ENCODE measurements at regions not wholly inside any gene's neighbourhood (a gene's known extent, or its start where the extent isn't known, plus 50 kb on each side); places are given as distances from the start of the nearest gene placed in this dataset.

DNA sequence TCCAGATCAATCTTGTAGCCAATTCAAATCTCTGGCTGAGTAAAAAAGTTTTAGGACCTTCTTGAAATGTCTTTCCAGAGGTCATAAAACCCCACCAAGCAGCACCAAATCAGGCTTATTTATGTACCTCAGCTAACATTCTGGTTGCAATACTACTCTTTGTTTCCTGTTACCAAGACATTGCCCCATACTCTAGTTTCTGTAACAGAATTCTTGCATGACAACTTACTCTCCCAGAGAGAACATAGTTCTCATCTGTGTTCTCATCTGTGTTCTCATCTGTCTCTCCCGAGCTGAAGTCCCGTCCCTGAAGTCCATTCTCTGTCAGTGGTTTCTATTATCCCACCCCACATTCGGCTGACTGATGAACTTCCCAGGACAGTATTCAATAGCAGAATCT, 1285.1 kb downstream of the XPNPEP1 start:
- no peak for TF ChIP-seq CHD1 (IDR thresholded peaks at IDR 0.05; ENCODE audit: low read depth, low read length)
- TF ChIP-seq CTBP2 (IDR thresholded peaks at IDR 0.05; ENCODE audit: borderline replicate concordance, insufficient read depth, insufficient read length, low read length), result no peak
- no peak for TF ChIP-seq MAFK (IDR thresholded peaks at IDR 0.05; ENCODE audit: low read depth, low read length)
- TF ChIP-seq CREB1 (IDR thresholded peaks at IDR 0.05), result no peak
- TF ChIP-seq FOSL1 (IDR thresholded peaks at IDR 0.05; ENCODE audit: insufficient read depth, low read depth, low read length), result no peak
- no peak for TF ChIP-seq TCF12 (IDR thresholded peaks at IDR 0.05; ENCODE audit: low read depth, low read length)
- Histone ChIP-seq H4K5ac (ENCODE audit: insufficient read length, low read depth, low read length) (no peak overlapping the region), H2AK5ac (ENCODE audit: low read depth, low read length) (no peak overlapping the region), H2AFZ (ENCODE audit: low read length) (no peak overlapping the region), H3K4me1 (replicated peaks in 1 of 4; ENCODE audit: control insufficient read depth in 3 of 4, insufficient read depth in 4 of 4, low read length in 3 of 4) (no peaks in the 10 kb centered on the region), H3K27ac (ENCODE audit: low read depth, low read length) (no peak overlapping the region), H3K4me2 (ENCODE audit: insufficient read depth in 1 of 2, low read depth in 2 of 2, low read length in 2 of 2) (no peak overlapping the region), H2BK12ac (ENCODE audit: low read depth, low read length) (no peak overlapping the region), H3K79me2 (ENCODE audit: control insufficient read depth in 1 of 2, insufficient read depth in 2 of 2, low read length in 2 of 2) (no peaks in the 10 kb centered on the region), H3K36me3 (ENCODE audit: control insufficient read depth in 2 of 4, insufficient read depth in 4 of 4, low read length in 3 of 4) (no peaks in the 10 kb centered on the region), H3K27me3 (replicated peaks in 1 of 4; ENCODE audit: control insufficient read depth in 3 of 4, extremely low read depth in 1 of 4, insufficient read depth in 3 of 4, low read length in 3 of 4) (no peaks in the 10 kb centered on the region), H3K9ac (replicated peaks in 1 of 4; ENCODE audit: extremely low read depth in 1 of 4, low read depth in 3 of 4, low read length in 3 of 4) (no peak overlapping the region), H3K79me1 (ENCODE audit: low read depth, low read length) (no peaks in the 10 kb centered on the region), H3K23me2 (ENCODE audit: low read depth, low read length) (no peaks in the 10 kb centered on the region), H3K4me3 (ENCODE audit: extremely low read depth in 1 of 4, insufficient read depth in 2 of 4, low read depth in 3 of 4, low read length in 4 of 4) (no peak overlapping the region), H3K56ac (replicated peaks; ENCODE audit: insufficient read length, low read depth, low read length) (no peak overlapping the region), H3K4ac (replicated peaks; ENCODE audit: insufficient read length, low read depth, low read length) (no peak overlapping the region), H2BK20ac (ENCODE audit: low read length) (no peak overlapping the region), H3K18ac (ENCODE audit: extremely low read depth, low read length) (no peak overlapping the region), H4K20me1 (replicated peaks in 1 of 2; ENCODE audit: control insufficient read depth in 1 of 2, insufficient read depth in 2 of 2, low read length in 2 of 2) (no peaks in the 10 kb centered on the region), H2BK5ac (ENCODE audit: low read depth, low read length) (no peak overlapping the region), H3K23ac (ENCODE audit: insufficient read length) (no peak overlapping the region), H3K9me3 (ENCODE audit: insufficient read depth in 2 of 2, low read depth in 1 of 2, low read length in 1 of 2) (no peaks in the 10 kb centered on the region), H3K14ac (ENCODE audit: insufficient read length) (no peak overlapping the region), H2BK120ac (replicated peaks; ENCODE audit: low read depth, low read length) (no peak overlapping the region), H4K91ac (replicated peaks; ENCODE audit: insufficient read length, low read length) (no peak overlapping the region), H4K8ac (ENCODE audit: extremely low read depth, insufficient read depth, low read length) (no peak overlapping the region), H2BK15ac (ENCODE audit: low read length) (no peak overlapping the region)
- POLR2A ChIA-PET (ENCODE audit: partially characterized antibody), result no interaction called here
- CTCF ChIA-PET (ENCODE audit: partially characterized antibody), result interaction anchor here (0.6 kb wide), 1 partner anchor 1084 kb away, joined by 3 read pairs; no protein-coding TSS in a partner anchor
- FAIRE-seq (no peak), DNase-seq (ENCODE audit: low read depth in 1 of 2, low spot score in 2 of 2) (no peak)
- 89% methylated on average over 3 of the region's 3 CpGs; no CpG with 5 or more reads in 1 of the 2 experiments for WGBS, 2 experiments (ENCODE audit: extremely low coverage in 1 of 2, insufficient coverage in 1 of 2, insufficient read length in 1 of 2, insufficient replicate concordance in 2 of 2, low coverage in 1 of 2, low lambda C conversion rate in 2 of 2, missing lambda C conversion rate in 1 of 2)
